H1 (cell line): ENCODE measurements at regions not wholly inside any gene's neighbourhood (a gene's known extent, or its start where the extent isn't known, plus 50 kb on each side); places are given as distances from the start of the nearest gene placed in this dataset.
A peak's percentile ranks its signal among the peaks of the same experiment; 100 is the strongest.

Experiments
- CTCF ChIA-PET: fragments of 300-600 bp; sonication (Branson Sonifier 250); formaldehyde crosslinking; loops from one replicate; lab custom pipeline; 2021; ENCODE audit not compliant: partially characterized antibody; lab: Charles Lee
- POLR2A ChIA-PET: fragments of 300-600 bp; sonication (Branson Sonifier 250); formaldehyde crosslinking; loops from one replicate; lab custom pipeline; 2021; ENCODE audit warnings: inconsistent platforms; ENCODE audit not compliant: partially characterized antibody; lab: Charles Lee
- DNase-seq, 2 experiments: peaks; one replicate each; pipeline versions ENCODE4 v3.0.0 to v3.0.0-alpha.2; 2010 to 2022; ENCODE audit warnings: low spot score in 2 of 2, low read depth in 1 of 2, mixed read lengths in 1 of 2
- FAIRE-seq: peaks from 2 replicates; lab custom pipeline; 2011; peaks lifted over from hg19 to GRCh38; lab: Jason Lieb, UNC
- H2AFZ ChIP-seq: 2 replicates; pipeline ENCODE4 v1.8.1; 2012; ENCODE audit warnings: low read length, inconsistent platforms
- H2AK5ac ChIP-seq: 2 replicates; pipeline ENCODE4 v1.6.1; 2013; ENCODE audit warnings: low read depth, low read length
- H2BK120ac ChIP-seq: replicated peaks from 2 replicates; pipeline ENCODE3; 2013; ENCODE audit warnings: low read depth, low read length, inconsistent platforms
- H2BK12ac ChIP-seq: 2 replicates; pipeline ENCODE4 v1.6.1; 2013; ENCODE audit warnings: low read depth, low read length
- H2BK15ac ChIP-seq: 2 replicates; pipeline ENCODE4 v1.6.1; 2013; ENCODE audit warnings: low read length
- H2BK20ac ChIP-seq: 2 replicates; pipeline ENCODE4 v1.6.1; 2013; ENCODE audit warnings: low read length
- H2BK5ac ChIP-seq: 2 replicates; pipeline ENCODE4 v1.6.1; 2013; ENCODE audit warnings: low read depth, low read length
- H3K14ac ChIP-seq: 2 replicates; pipeline ENCODE4 v1.6.1; 2013; ENCODE audit warnings: inconsistent platforms; ENCODE audit not compliant: insufficient read length
- H3K18ac ChIP-seq: 2 replicates; pipeline ENCODE4 v1.6.1; 2013; ENCODE audit warnings: low read length; ENCODE audit errors: extremely low read depth
- H3K23ac ChIP-seq: 2 replicates; pipeline ENCODE4 v1.6.1; 2013; ENCODE audit warnings: inconsistent platforms; ENCODE audit not compliant: insufficient read length
- H3K23me2 ChIP-seq: 2 replicates; pipeline ENCODE4 v1.6.1; 2013; ENCODE audit warnings: low read depth, low read length
- H3K27ac ChIP-seq: 2 replicates; pipeline ENCODE4 v1.6.1; 2011; ENCODE audit warnings: low read depth, low read length, inconsistent platforms
- H3K27me3 ChIP-seq, 4 experiments: replicated peaks in 1 of 4; 1 replicate in 1 of 4; 2 replicates in 3 of 4; pipeline versions ENCODE4 v1.6.1 to v1.8.1; 2011 to 2013; ENCODE audit warnings: low read length in 3 of 4, mild to moderate bottlenecking in 3 of 4, inconsistent platforms in 2 of 4, mixed read lengths in 2 of 4, moderate library complexity in 1 of 4; ENCODE audit not compliant: control insufficient read depth in 3 of 4, insufficient read depth in 3 of 4; ENCODE audit errors: extremely low read depth in 1 of 4
- H3K36me3 ChIP-seq, 4 experiments: 2 replicates each; pipeline versions ENCODE4 v1.6.1 to v1.8.1; 2011 to 2013; ENCODE audit warnings: mild to moderate bottlenecking in 4 of 4, low read length in 3 of 4, moderate library complexity in 2 of 4, control low read depth in 1 of 4, inconsistent platforms in 1 of 4; ENCODE audit not compliant: insufficient read depth in 4 of 4, control insufficient read depth in 2 of 4
- H3K4ac ChIP-seq: replicated peaks from 2 replicates; pipeline ENCODE3; 2013; ENCODE audit warnings: low read length, low read depth, mixed read lengths, inconsistent platforms; ENCODE audit not compliant: insufficient read length
- H3K4me1 ChIP-seq, 4 experiments: replicated peaks in 1 of 4; 1 replicate in 1 of 4; 2 replicates in 3 of 4; pipeline versions ENCODE4 v1.6.1 to v1.8.1; 2011 to 2013; ENCODE audit warnings: low read length in 3 of 4, inconsistent platforms in 2 of 4, mixed read lengths in 1 of 4; ENCODE audit not compliant: insufficient read depth in 4 of 4, control insufficient read depth in 3 of 4
- H3K4me2 ChIP-seq, 2 experiments: 2 replicates each; pipeline versions ENCODE4 v1.6.1 to v1.8.1; 2011 to 2013; ENCODE audit warnings: low read depth in 2 of 2, low read length in 2 of 2, control low read depth in 1 of 2, inconsistent platforms in 1 of 2, mild to moderate bottlenecking in 1 of 2; ENCODE audit not compliant: insufficient read depth in 1 of 2
- H3K4me3 ChIP-seq, 4 experiments: fragments of 200-600, 300-600 bp in 1 of 4; sonication (generic), shearing (Covaris generic), sonication (Bioruptor Twin) in 1 of 4; 2 replicates each; pipeline versions ENCODE4 v1.5.1 to v1.8.1; 2011 to 2016; ENCODE audit warnings: low read length in 4 of 4, low read depth in 3 of 4, control low read depth in 2 of 4, inconsistent platforms in 2 of 4, mild to moderate bottlenecking in 2 of 4, mixed read lengths in 1 of 4, moderate library complexity in 1 of 4; ENCODE audit not compliant: insufficient read depth in 2 of 4; ENCODE audit errors: extremely low read depth in 1 of 4
- H3K56ac ChIP-seq: replicated peaks from 2 replicates; pipeline ENCODE3; 2013; ENCODE audit warnings: low read depth, mild to moderate bottlenecking, mixed read lengths, low read length, inconsistent platforms; ENCODE audit not compliant: insufficient read length
- H3K79me1 ChIP-seq: 2 replicates; pipeline ENCODE4 v1.6.1; 2013; ENCODE audit warnings: low read depth, low read length, control low read depth
- H3K79me2 ChIP-seq, 2 experiments: 2 replicates each; pipeline versions ENCODE4 v1.6.1 to v1.8.1; 2012 to 2013; ENCODE audit warnings: low read length in 2 of 2, mild to moderate bottlenecking in 2 of 2, inconsistent platforms in 1 of 2; ENCODE audit not compliant: insufficient read depth in 2 of 2, control insufficient read depth in 1 of 2
- H3K9ac ChIP-seq, 4 experiments: replicated peaks in 1 of 4; 1 replicate in 1 of 4; 2 replicates in 3 of 4; pipeline versions ENCODE4 v1.6.1 to v1.8.1; 2011 to 2013; ENCODE audit warnings: low read depth in 3 of 4, low read length in 3 of 4, control low read depth in 2 of 4, mild to moderate bottlenecking in 2 of 4, moderate library complexity in 2 of 4, inconsistent platforms in 1 of 4; ENCODE audit errors: extremely low read depth in 1 of 4
- H3K9me3 ChIP-seq, 2 experiments: 2 replicates each; pipeline versions ENCODE4 v1.6.1 to v1.8.1; 2012 to 2013; ENCODE audit warnings: mild to moderate bottlenecking in 2 of 2, moderate library complexity in 2 of 2, control low read depth in 1 of 2, inconsistent platforms in 1 of 2, low read depth in 1 of 2, low read length in 1 of 2, mixed read lengths in 1 of 2; ENCODE audit not compliant: insufficient read depth in 2 of 2
- H4K20me1 ChIP-seq, 2 experiments: replicated peaks in 1 of 2; 2 replicates each; pipeline versions ENCODE3 to v1.8.1; 2011 to 2013; ENCODE audit warnings: inconsistent platforms in 2 of 2, low read length in 2 of 2, mild to moderate bottlenecking in 1 of 2; ENCODE audit not compliant: insufficient read depth in 2 of 2, control insufficient read depth in 1 of 2
- H4K5ac ChIP-seq: 2 replicates; pipeline ENCODE4 v1.6.1; 2013; ENCODE audit warnings: low read length, low read depth, mixed read lengths, inconsistent platforms; ENCODE audit not compliant: insufficient read length
- H4K8ac ChIP-seq: 2 replicates; pipeline ENCODE4 v1.8.0; 2013; ENCODE audit warnings: mild to moderate bottlenecking, moderate library complexity, low read length, inconsistent platforms; ENCODE audit not compliant: insufficient read depth; ENCODE audit errors: extremely low read depth
- H4K91ac ChIP-seq: replicated peaks from 2 replicates; pipeline ENCODE3; 2013; ENCODE audit warnings: low read length, mixed read lengths, inconsistent platforms; ENCODE audit not compliant: insufficient read length
- BACH1 ChIP-seq: IDR thresholded peaks from 2 replicates; pipeline ENCODE4 v1.6.1; 2012; ENCODE audit warnings: low read length, improper control_type of control experiment
- GTF2F1 ChIP-seq: IDR thresholded peaks from 2 replicates; pipeline ENCODE4 v1.6.1; 2012; ENCODE audit warnings: low read depth, low read length, improper control_type of control experiment, borderline replicate concordance
- KDM4A ChIP-seq: IDR thresholded peaks from one replicate; pipeline ENCODE4 v1.7.1; 2012; ENCODE audit warnings: low read depth, mild to moderate bottlenecking, moderate library complexity, low read length, inconsistent platforms; ENCODE audit not compliant: severe bottlenecking
- POU5F1 ChIP-seq: IDR thresholded peaks from 2 replicates; pipeline ENCODE4 v1.6.1; 2011; ENCODE audit warnings: low read depth, mild to moderate bottlenecking, low read length, moderate library complexity
- SUZ12 ChIP-seq: fragments of 200-600 bp; sonication (generic); IDR thresholded peaks from 2 replicates; pipeline ENCODE4 v1.6.1; 2012; ENCODE audit warnings: mild to moderate bottlenecking, inconsistent platforms, low read length, moderate library complexity, mixed read lengths
- WGBS, 2 experiments: shearing (Covaris generic) in 1 of 2; methylation state at CpG; one replicate each; pipeline versions ENCODE4 v1.1.6 to v1.1.7; 2013 to 2015; ENCODE audit warnings: low lambda C conversion rate in 2 of 2, mixed read lengths in 2 of 2, inconsistent platforms in 1 of 2, low coverage in 1 of 2, missing lambda C conversion rate in 1 of 2; ENCODE audit not compliant: insufficient replicate concordance in 2 of 2, insufficient coverage in 1 of 2, insufficient read length in 1 of 2; ENCODE audit errors: extremely low coverage in 1 of 2, missing lambda C conversion rate in 1 of 2; 5-methylcytosine and 5-hydroxymethylcytosine counted together

DNA sequence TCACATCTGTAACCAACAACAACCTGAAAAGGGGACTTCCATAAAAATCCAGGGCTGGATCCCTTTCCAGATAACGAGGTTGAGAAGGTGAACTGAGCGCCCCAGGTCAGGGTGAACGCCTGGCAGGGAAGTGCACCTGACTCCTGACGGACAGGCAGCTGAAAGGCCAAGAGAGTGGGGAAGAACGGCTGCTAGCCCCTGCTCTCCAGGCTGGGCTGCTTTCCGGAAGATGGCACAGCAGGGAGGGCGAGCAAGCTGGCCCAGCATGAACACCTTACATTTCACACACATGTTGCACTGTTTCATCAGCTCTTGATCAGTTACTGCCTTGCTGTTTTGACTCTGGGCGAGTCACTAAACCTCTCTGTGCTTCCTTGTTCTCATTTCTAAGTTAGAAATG, 127.2 kb upstream of the IQSEC1 start:
- peaks cover 0 to 3% (median under 1%) of the 10 kb centered on the region in 4 experiments; a peak in 5 of 7 replicates for H3K4me1 ChIP-seq
- H3K4ac ChIP-seq: no peak overlapping the region
- TF ChIP-seq BACH1 (no peak), SUZ12 (no peak), KDM4A (no peak), GTF2F1 (no peak), POU5F1 (no peak)
- DNase-seq (no peak), FAIRE-seq (no peak)
- H3K56ac ChIP-seq: no peak overlapping the region
- no peak overlapping the region for H2AK5ac ChIP-seq
- H3K79me2 ChIP-seq: no peaks in the 10 kb centered on the region
- no peak overlapping the region for H4K5ac ChIP-seq
- no peak overlapping the region for H3K18ac ChIP-seq
- H3K14ac ChIP-seq: no peak overlapping the region
- H3K27me3 ChIP-seq: peaks cover 0 to 4% (median 2%) of the 10 kb centered on the region in 4 experiments; a peak in 4 of 7 replicates
- H3K79me1 ChIP-seq: 0 out of 2 replicates have a peak, but pooled peaks cover 2% of the 10 kb centered on the region
- H3K9me3 ChIP-seq: no peaks in the 10 kb centered on the region
- peak overlapping the region; percentile 29; the same call in 1 of the 2 replicates for H2BK12ac ChIP-seq
- CTCF ChIA-PET: interaction anchor here (0.7 to 3.2 kb wide), 29 partner anchors 8 to 448 kb away, joined by 3 to 20 read pairs (median 4); no protein-coding TSS in a partner anchor
- no peak overlapping the region for H2BK120ac ChIP-seq
- no peak overlapping the region for H2AFZ ChIP-seq
- H3K4me3 ChIP-seq: no peak overlapping the region
- H3K27ac ChIP-seq: no peak overlapping the region
- no peak overlapping the region for H2BK5ac ChIP-seq
- peak overlapping the region in 1 of 2 experiments; percentile 0; a peak in 1 of 4 replicates for H3K4me2 ChIP-seq
- no peak overlapping the region for H4K91ac ChIP-seq
- no peak overlapping the region for H2BK20ac ChIP-seq
- POLR2A ChIA-PET: no interaction called here
- no peak overlapping the region for H3K9ac ChIP-seq
- no peak overlapping the region for H4K8ac ChIP-seq
- peak overlapping the region; percentile 13; the same call in 1 of the 2 replicates for H2BK15ac ChIP-seq
- H3K23ac ChIP-seq: no peak overlapping the region
- H4K20me1 ChIP-seq: peaks cover 0 to 9% of the 10 kb centered on the region in 2 experiments
- 63% methylated on average over 8 of the region's 8 CpGs; no CpG with 5 or more reads in 1 of the 2 experiments for WGBS, 2 experiments
- no peaks in the 10 kb centered on the region for H3K36me3 ChIP-seq
- peaks cover 9% of the 10 kb centered on the region; the same call in 1 of the 2 replicates for H3K23me2 ChIP-seq
